CD8-positive, alpha-beta memory T cell (primary cell): ENCODE measurements at regions not wholly inside any gene's neighbourhood (a gene's known extent, or its start where the extent isn't known, plus 50 kb on each side); places are given as distances from the start of the nearest gene placed in this dataset.

ENCODE experiments used
- CTCF ChIA-PET: fragments of 350-600 bp; sonication (Branson Sonifier 250); formaldehyde crosslinking; loops from one replicate; lab custom pipeline; 2021; ENCODE audit warnings: antibody characterized with exemption; lab: Charles Lee
- POLR2A ChIA-PET: fragments of 350-600 bp; sonication (Branson Sonifier 250); formaldehyde crosslinking; loops from one replicate; lab custom pipeline; 2021; ENCODE audit warnings: antibody characterized with exemption; lab: Charles Lee
- DNase-seq, 5 donors: peaks; one replicate each; pipeline versions ENCODE4 v3.0.0 to v3.0.0-alpha.2; 2020 to 2022; ENCODE audit warnings: mixed read lengths in 1 of 5
- H3K27ac ChIP-seq: one replicate; pipeline ENCODE4 v1.7.0; 2013; ENCODE audit warnings: low read depth, mild to moderate bottlenecking, low read length, moderate library complexity
- H3K27me3 ChIP-seq: 2 replicates; pipeline ENCODE4 v1.7.0; 2013; ENCODE audit warnings: low read length, mild to moderate bottlenecking; ENCODE audit not compliant: insufficient read depth, poor library complexity, severe bottlenecking
- H3K36me3 ChIP-seq: 2 replicates; pipeline ENCODE4 v1.7.0; 2013; ENCODE audit warnings: mild to moderate bottlenecking, low read length, moderate library complexity; ENCODE audit not compliant: insufficient read depth
- H3K4me1 ChIP-seq: 2 replicates; pipeline ENCODE4 v1.7.0; 2013; ENCODE audit warnings: mild to moderate bottlenecking, low read length, moderate library complexity; ENCODE audit not compliant: insufficient read depth
- H3K4me3 ChIP-seq: 2 replicates; pipeline ENCODE4 v1.7.0; 2013; ENCODE audit warnings: mild to moderate bottlenecking, low read length
- H3K9me3 ChIP-seq: 2 replicates; pipeline ENCODE4 v1.7.0; 2013; ENCODE audit warnings: mild to moderate bottlenecking, low read length
- H3K27ac Mint-ChIP-seq, 8 donors: one replicate each; pipeline ENCODE4 v1.8.0; 2020 to 2021; ENCODE audit warnings: mixed read lengths in 8 of 8, mild to moderate bottlenecking in 6 of 8, inconsistent platforms in 3 of 8, moderate library complexity in 3 of 8
- H3K27me3 Mint-ChIP-seq, 2 donors: one replicate each; pipeline ENCODE4 v1.8.0; 2020 to 2021; ENCODE audit warnings: mixed read lengths in 2 of 2, mild to moderate bottlenecking in 1 of 2, moderate library complexity in 1 of 2
- H3K36me3 Mint-ChIP-seq, 3 donors: one replicate each; pipeline ENCODE4 v1.8.0; 2020 to 2021; ENCODE audit warnings: mixed read lengths in 3 of 3, inconsistent platforms in 1 of 3, mild to moderate bottlenecking in 1 of 3
- H3K4me1 Mint-ChIP-seq, 3 donors: one replicate each; pipeline ENCODE4 v1.8.0; 2020 to 2021; ENCODE audit warnings: mixed read lengths in 3 of 3, inconsistent platforms in 1 of 3, mild to moderate bottlenecking in 1 of 3
- H3K4me3 Mint-ChIP-seq, 7 donors: one replicate each; pipeline ENCODE4 v1.8.0; 2020 to 2021; ENCODE audit warnings: mixed read lengths in 7 of 7, mild to moderate bottlenecking in 6 of 7, moderate library complexity in 4 of 7, inconsistent platforms in 2 of 7
- H3K9me3 Mint-ChIP-seq, 5 donors: one replicate each; pipeline ENCODE4 v1.8.0; 2020 to 2022; ENCODE audit warnings: mixed read lengths in 5 of 5, mild to moderate bottlenecking in 3 of 5, moderate library complexity in 2 of 5, inconsistent platforms in 1 of 5

DNA sequence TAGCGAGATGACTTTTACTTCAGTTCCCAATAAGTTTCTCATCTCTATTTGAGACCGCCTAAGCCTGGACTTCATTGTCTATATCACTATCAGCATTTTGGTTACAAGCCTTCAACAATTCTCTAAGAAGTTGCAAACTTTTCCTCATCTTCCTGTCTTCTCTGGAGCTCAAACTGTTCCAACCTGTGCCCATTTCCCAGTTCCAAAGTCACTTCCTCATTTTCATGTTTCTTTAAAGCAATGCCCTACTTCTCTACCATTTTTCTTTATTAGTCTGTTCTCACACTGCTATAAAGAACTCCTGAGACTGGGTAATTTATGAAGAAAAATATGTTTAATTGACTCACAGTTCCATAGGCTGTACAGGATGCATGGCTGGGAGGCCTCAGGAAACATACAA lies 251.9 kb downstream of the TECRL start:
- Mint-ChIP-seq H3K27ac (no peak overlapping the region), H3K4me1 (no peaks in the 10 kb centered on the region), H3K36me3 (peaks cover 0 to 1% (median 0%) of the 10 kb centered on the region in 3 donors), H3K9me3 (peaks cover 0 to 11% (median 4%) of the 10 kb centered on the region in 5 donors), H3K27me3 (no peaks in the 10 kb centered on the region), H3K4me3 (no peak overlapping the region)
- ChIA-PET POLR2A (no interaction called here), CTCF (no interaction called here)
- no peaks in the 10 kb centered on the region for H3K4me1 ChIP-seq
- H3K4me3 ChIP-seq: no peak overlapping the region
- H3K27me3 ChIP-seq: no peaks in the 10 kb centered on the region
- no peak for DNase-seq
- no peaks in the 10 kb centered on the region for H3K9me3 ChIP-seq
- H3K36me3 ChIP-seq: no peaks in the 10 kb centered on the region
- H3K27ac ChIP-seq: no peak overlapping the region

DNA sequence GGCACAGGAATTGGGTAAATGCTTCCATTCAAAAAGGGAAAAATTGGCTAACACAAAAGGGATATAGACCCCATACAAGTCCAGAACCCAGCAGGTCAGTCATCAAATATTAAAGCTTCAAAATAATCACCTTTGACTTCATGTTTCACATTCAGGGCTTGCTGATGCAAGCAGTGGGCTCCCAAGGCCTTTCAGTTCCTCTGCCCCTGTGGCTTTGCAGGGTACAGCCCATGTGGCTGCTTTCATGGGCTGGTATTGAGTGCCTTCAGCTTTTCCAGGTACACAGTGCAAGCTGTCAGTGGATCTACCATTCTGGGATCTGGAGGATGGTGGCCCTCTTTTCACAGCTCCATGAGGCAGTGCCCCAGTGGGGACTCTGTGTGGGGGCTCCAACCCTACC lies 253.0 kb downstream of the TECRL start:
- Histone ChIP-seq H3K9me3 (no peaks in the 10 kb centered on the region), H3K27me3 (no peaks in the 10 kb centered on the region), H3K4me1 (no peaks in the 10 kb centered on the region), H3K4me3 (no peak overlapping the region), H3K27ac (no peak overlapping the region), H3K36me3 (no peaks in the 10 kb centered on the region)
- Mint-ChIP-seq H3K27ac (no peak overlapping the region), H3K9me3 (peaks cover 0 to 16% (median 6%) of the 10 kb centered on the region in 5 donors), H3K36me3 (peaks cover 0 to 1% (median 0%) of the 10 kb centered on the region in 3 donors), H3K4me3 (no peak overlapping the region), H3K4me1 (no peaks in the 10 kb centered on the region), H3K27me3 (no peaks in the 10 kb centered on the region)
- POLR2A ChIA-PET: no interaction called here
- CTCF ChIA-PET: no interaction called here
- DNase-seq: no peak

DNA sequence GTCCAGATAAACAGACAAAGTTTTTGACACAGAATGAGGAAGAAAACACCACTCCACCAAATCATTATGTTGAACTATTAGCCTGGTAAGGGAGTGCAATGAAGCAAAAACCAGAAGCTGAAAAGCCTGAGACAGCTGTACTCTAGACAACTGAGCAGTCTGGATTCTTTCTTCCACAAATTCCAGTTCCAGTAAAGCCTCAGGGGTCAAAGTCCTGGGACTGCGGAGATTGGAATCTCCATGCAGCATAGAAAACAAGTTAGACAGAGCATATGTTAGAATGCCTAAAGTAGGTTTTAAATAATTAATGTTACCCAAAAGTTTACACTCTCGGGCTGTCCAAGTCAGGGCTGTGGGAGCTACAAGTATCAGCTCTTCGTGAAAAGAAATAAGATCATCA lies 263.2 kb downstream of the TECRL start:
- no peaks in the 10 kb centered on the region for H3K4me1 ChIP-seq
- Mint-ChIP-seq H3K9me3 (peaks cover 19 to 52% (median 21%) of the 10 kb centered on the region in 5 donors), H3K27ac (no peak overlapping the region), H3K27me3 (no peaks in the 10 kb centered on the region), H3K4me1 (no peaks in the 10 kb centered on the region), H3K4me3 (no peak overlapping the region), H3K36me3 (peaks cover 0 to 4% (median 0%) of the 10 kb centered on the region in 3 donors)
- H3K36me3 ChIP-seq: no peaks in the 10 kb centered on the region
- no peaks in the 10 kb centered on the region for H3K27me3 ChIP-seq
- CTCF ChIA-PET: no interaction called here
- H3K9me3 ChIP-seq: no peaks in the 10 kb centered on the region
- POLR2A ChIA-PET: no interaction called here
- H3K4me3 ChIP-seq: no peak overlapping the region
- no peak for DNase-seq
- H3K27ac ChIP-seq: no peak overlapping the region

DNA sequence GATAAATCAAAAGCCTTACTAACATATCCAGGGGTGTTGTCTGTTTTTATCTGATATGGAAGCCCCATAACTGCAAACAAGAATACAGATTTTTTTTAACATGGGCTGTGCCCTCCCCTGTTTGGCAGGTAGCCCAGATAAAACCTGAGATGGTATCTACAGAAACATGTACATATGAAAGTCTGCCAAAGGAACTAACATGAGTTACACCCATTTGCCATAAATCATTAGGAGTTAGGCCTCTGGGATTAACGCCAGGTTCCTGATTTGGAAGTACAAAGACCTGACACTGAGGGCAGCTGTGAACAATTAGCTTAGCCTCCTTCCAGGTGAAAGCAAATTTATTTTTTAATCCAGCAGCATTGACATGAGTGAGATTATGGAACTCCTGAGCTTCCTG lies 264.3 kb downstream of the TECRL start:
- no peak overlapping the region for H3K4me3 Mint-ChIP-seq
- no peaks in the 10 kb centered on the region for H3K4me1 ChIP-seq
- H3K9me3 Mint-ChIP-seq: peaks cover 19 to 59% (median 22%) of the 10 kb centered on the region in 5 donors
- no peak overlapping the region for H3K4me3 ChIP-seq
- H3K36me3 Mint-ChIP-seq: peaks cover 0 to 4% (median 0%) of the 10 kb centered on the region in 3 donors
- H3K27ac ChIP-seq: no peak overlapping the region
- H3K27ac Mint-ChIP-seq: no peak overlapping the region
- no peaks in the 10 kb centered on the region for H3K27me3 ChIP-seq
- POLR2A ChIA-PET: no interaction called here
- no peaks in the 10 kb centered on the region for H3K9me3 ChIP-seq
- no peaks in the 10 kb centered on the region for H3K4me1 Mint-ChIP-seq
- no peaks in the 10 kb centered on the region for H3K36me3 ChIP-seq
- CTCF ChIA-PET: no interaction called here
- no peak for DNase-seq
- no peaks in the 10 kb centered on the region for H3K27me3 Mint-ChIP-seq

DNA sequence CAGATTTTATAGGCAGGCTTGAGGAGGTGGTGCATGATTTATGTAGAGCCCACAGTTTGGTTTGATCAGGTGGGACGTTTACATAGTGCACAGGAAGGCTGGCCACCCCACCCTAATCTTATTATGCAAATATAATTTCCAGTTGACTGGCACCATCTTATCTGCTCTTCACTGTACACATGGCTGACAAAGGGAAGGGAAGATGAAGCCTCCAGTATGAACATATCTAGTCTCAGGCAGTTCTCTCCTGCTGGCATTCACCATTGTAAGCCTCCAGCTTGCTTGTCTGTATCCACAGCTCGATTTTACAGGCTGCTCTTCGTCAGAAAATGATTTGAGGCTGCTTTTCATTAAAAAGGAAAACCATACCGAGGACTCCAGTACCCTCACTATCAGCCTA lies 278.3 kb downstream of the TECRL start:
- Histone ChIP-seq H3K27ac (no peak overlapping the region), H3K36me3 (no peaks in the 10 kb centered on the region), H3K4me1 (no peaks in the 10 kb centered on the region), H3K9me3 (no peaks in the 10 kb centered on the region), H3K4me3 (no peak overlapping the region), H3K27me3 (no peaks in the 10 kb centered on the region)
- ChIA-PET POLR2A (no interaction called here), CTCF (no interaction called here)
- no peaks in the 10 kb centered on the region for H3K4me1 Mint-ChIP-seq
- H3K27ac Mint-ChIP-seq: no peak overlapping the region
- no peak for DNase-seq
- no peak overlapping the region for H3K4me3 Mint-ChIP-seq
- H3K9me3 Mint-ChIP-seq: peaks cover 0 to 8% (median 5%) of the 10 kb centered on the region in 5 donors
- no peaks in the 10 kb centered on the region for H3K36me3 Mint-ChIP-seq
- H3K27me3 Mint-ChIP-seq: no peaks in the 10 kb centered on the region

DNA sequence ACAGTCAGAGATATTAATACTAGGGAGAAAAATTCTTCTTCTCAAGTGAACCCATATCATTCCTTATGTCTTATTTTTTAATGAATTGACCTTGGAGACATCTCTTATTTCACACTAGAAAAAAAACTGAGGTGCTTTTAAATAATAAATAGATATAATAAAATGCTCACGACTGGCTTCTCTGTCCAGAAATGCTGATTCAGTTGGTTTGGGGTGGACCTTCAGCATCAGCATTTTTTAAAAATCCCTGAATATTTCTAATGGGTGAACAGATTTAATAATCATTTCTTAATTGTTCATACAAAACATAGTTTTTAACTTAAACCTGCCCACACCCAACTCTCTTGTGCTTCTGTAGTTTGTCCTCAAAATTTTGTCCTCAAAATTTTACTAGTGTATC lies 283.9 kb downstream of the TECRL start:
- H3K27me3 ChIP-seq: no peaks in the 10 kb centered on the region
- H3K36me3 Mint-ChIP-seq: no peaks in the 10 kb centered on the region
- peaks cover 3 to 12% (median 8%) of the 10 kb centered on the region in 5 donors for H3K9me3 Mint-ChIP-seq
- H3K27me3 Mint-ChIP-seq: no peaks in the 10 kb centered on the region
- no peak overlapping the region for H3K27ac ChIP-seq
- H3K9me3 ChIP-seq: no peaks in the 10 kb centered on the region
- no peaks in the 10 kb centered on the region for H3K36me3 ChIP-seq
- H3K4me1 ChIP-seq: no peaks in the 10 kb centered on the region
- ChIA-PET CTCF (no interaction called here), POLR2A (no interaction called here)
- H3K27ac Mint-ChIP-seq: no peak overlapping the region
- no peak for DNase-seq
- H3K4me3 ChIP-seq: no peak overlapping the region
- no peaks in the 10 kb centered on the region for H3K4me1 Mint-ChIP-seq
- H3K4me3 Mint-ChIP-seq: no peak overlapping the region

DNA sequence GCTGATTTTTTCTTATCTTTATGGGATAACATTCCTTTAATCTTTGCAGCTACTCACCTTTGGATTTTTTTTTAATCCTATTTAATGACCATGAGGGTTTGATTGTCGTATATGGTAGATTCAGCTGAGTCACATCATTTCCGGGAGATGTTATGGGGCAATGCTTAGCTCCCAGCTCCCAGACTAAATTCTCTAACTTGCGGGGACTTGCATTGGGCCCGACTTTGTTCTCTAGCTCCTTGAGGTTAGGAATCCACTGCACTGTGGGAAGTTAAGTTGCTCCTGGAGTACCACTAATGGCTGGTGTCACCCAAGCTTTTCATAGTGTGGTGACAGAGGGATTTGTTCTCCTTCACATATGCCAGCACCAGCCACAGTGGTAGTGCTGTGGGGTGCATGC lies 287.4 kb downstream of the TECRL start:
- Histone ChIP-seq H3K4me3 (no peak overlapping the region), H3K27ac (no peak overlapping the region), H3K4me1 (no peaks in the 10 kb centered on the region), H3K27me3 (no peaks in the 10 kb centered on the region), H3K9me3 (no peaks in the 10 kb centered on the region), H3K36me3 (no peaks in the 10 kb centered on the region)
- POLR2A ChIA-PET: no interaction called here
- Mint-ChIP-seq H3K36me3 (no peaks in the 10 kb centered on the region), H3K4me1 (no peaks in the 10 kb centered on the region), H3K27ac (no peak overlapping the region), H3K9me3 (peaks cover 9 to 19% (median 15%) of the 10 kb centered on the region in 5 donors), H3K4me3 (no peak overlapping the region), H3K27me3 (no peaks in the 10 kb centered on the region)
- CTCF ChIA-PET: no interaction called here
- DNase-seq: no peak

DNA sequence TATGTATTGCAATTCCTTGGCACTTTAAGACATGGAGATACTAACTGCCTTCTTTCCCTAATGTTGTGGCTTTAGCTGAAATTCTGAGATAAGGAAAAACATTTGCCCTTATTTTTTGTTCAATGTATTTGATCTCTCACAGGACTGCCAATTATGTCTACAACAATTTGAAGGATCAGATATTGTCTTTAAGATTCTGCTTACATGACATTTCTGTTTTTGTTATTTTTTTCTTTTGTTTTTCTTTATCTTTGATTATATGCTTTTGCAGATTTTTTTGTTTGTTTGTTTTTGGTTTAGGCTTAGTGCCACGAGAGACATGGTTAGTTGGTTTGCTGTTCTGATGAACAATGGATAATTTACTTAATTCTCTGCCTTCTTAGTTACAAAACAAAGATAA lies 303.3 kb downstream of the TECRL start:
- no peaks in the 10 kb centered on the region for H3K36me3 ChIP-seq
- no peak overlapping the region for H3K4me3 Mint-ChIP-seq
- no peak overlapping the region for H3K27ac ChIP-seq
- DNase-seq: no peak
- H3K36me3 Mint-ChIP-seq: no peaks in the 10 kb centered on the region
- POLR2A ChIA-PET: no interaction called here
- no peaks in the 10 kb centered on the region for H3K4me1 ChIP-seq
- H3K9me3 Mint-ChIP-seq: peaks cover 2 to 53% (median 8%) of the 10 kb centered on the region in 5 donors
- H3K27me3 ChIP-seq: no peaks in the 10 kb centered on the region
- no peaks in the 10 kb centered on the region for H3K9me3 ChIP-seq
- CTCF ChIA-PET: no interaction called here
- no peak overlapping the region for H3K4me3 ChIP-seq
- H3K27ac Mint-ChIP-seq: no peak overlapping the region
- H3K4me1 Mint-ChIP-seq: no peaks in the 10 kb centered on the region
- no peaks in the 10 kb centered on the region for H3K27me3 Mint-ChIP-seq

DNA sequence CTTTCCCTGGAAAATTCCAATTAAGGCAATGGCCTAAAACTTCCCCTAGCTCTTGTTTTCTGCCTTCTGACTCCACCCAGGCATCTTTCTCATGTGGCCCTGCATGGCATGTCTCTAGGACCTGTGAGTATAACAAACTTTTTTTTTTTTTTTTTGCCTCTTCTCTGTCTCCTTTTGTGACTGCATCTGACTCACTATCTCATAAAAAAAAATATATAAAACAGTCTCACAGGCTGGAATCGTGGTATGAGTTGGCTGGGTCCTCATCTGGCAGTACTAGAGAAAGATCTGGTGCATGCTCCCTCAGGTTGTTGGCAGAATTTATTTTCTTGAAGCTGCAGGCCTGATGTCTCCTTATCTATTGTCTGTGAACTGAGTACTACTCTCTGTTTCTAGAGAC lies 313.9 kb downstream of the TECRL start:
- CTCF ChIA-PET: no interaction called here
- H3K4me3 ChIP-seq: no peak overlapping the region
- no peaks in the 10 kb centered on the region for H3K27me3 ChIP-seq
- Mint-ChIP-seq H3K27me3 (no peaks in the 10 kb centered on the region), H3K27ac (no peak overlapping the region), H3K4me1 (no peaks in the 10 kb centered on the region), H3K36me3 (no peaks in the 10 kb centered on the region), H3K4me3 (no peak overlapping the region), H3K9me3 (peaks cover 8 to 20% (median 11%) of the 10 kb centered on the region in 5 donors)
- no peaks in the 10 kb centered on the region for H3K9me3 ChIP-seq
- no peak for DNase-seq
- H3K36me3 ChIP-seq: no peaks in the 10 kb centered on the region
- H3K4me1 ChIP-seq: no peaks in the 10 kb centered on the region
- no peak overlapping the region for H3K27ac ChIP-seq
- POLR2A ChIA-PET: no interaction called here
